Brain microvascular endothelial cell (primary cell): ENCODE measurements at regions not wholly inside any gene's neighbourhood (a gene's known extent, or its start where the extent isn't known, plus 50 kb on each side); places are given as distances from the start of the nearest gene placed in this dataset.
A peak's percentile ranks its signal among the peaks of the same experiment; 100 is the strongest.

Experiments used
- DNase-seq: peaks from one replicate; pipeline ENCODE4 v3.0.0-alpha.2; 2020
- H3K27ac ChIP-seq: fragments of 250-450 bp; sonication (Bioruptor Pico); 2 replicates; pipeline ENCODE4 v1.5.1; 2020; ENCODE audit warnings: mild to moderate bottlenecking, moderate library complexity
- H3K27me3 ChIP-seq: fragments of 250-450 bp; sonication (Bioruptor Pico); replicated peaks from 2 replicates; pipeline ENCODE4 v1.5.1; 2020; ENCODE audit warnings: mild to moderate bottlenecking
- H3K36me3 ChIP-seq: fragments of 250-450 bp; sonication (Bioruptor Pico); replicated peaks from 2 replicates; pipeline ENCODE4 v1.5.1; 2020; ENCODE audit warnings: mild to moderate bottlenecking
- H3K4me3 ChIP-seq: 2 replicates; pipeline ENCODE4 v1.5.1; 2011; ENCODE audit warnings: low read depth, mild to moderate bottlenecking, control low read depth, low read length, moderate library complexity
- in situ Hi-C: cut with HindIII; loops from 2 replicates; pipeline ENCODE4 v1.10.0; 2017; ENCODE audit warnings: low sequenced_read_pairs, low pct_ligation_motif_present
- TF ChIP-seq, protein P1 (sequence below): IDR thresholded peaks from 2 replicates; pipeline ENCODE4 v1.5.1; 2011; ENCODE audit warnings: low read depth, mild to moderate bottlenecking, moderate library complexity, low read length, control low read depth, inconsistent platforms; ENCODE audit errors: missing control alignments

DNA sequence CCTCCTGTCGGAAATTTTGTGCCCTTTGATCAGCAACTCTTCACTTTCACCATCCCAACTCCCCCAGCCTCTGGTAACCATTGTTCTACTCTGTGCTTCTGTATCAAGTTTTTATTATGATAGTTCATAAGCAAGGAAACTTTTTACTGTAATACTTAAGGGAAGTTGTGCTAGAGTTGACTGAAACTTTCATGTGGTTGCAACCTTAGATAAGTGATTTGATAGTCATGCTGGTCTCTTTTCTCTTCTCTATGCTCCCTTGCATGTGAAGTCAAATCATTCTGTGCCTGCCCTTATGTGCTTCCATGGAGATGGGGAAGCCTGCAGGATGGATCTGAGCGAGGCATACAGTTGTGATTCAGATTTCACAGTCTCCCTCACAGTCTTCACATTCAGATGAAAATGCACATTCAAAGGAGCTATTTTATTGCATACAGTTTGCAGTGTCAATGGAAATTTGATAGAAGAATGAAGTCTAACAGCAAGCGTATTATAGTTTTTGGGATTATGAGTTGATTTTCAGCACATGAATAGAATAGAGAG lies 1428.3 kb upstream of the TENM3 start:
- Histone ChIP-seq H3K27ac (no peak overlapping the region), H3K27me3 (no peaks in the 10 kb centered on the region), H3K4me3 (no peak overlapping the region), H3K36me3 (no peaks in the 10 kb centered on the region)
- TF ChIP-seq, protein P1, sequence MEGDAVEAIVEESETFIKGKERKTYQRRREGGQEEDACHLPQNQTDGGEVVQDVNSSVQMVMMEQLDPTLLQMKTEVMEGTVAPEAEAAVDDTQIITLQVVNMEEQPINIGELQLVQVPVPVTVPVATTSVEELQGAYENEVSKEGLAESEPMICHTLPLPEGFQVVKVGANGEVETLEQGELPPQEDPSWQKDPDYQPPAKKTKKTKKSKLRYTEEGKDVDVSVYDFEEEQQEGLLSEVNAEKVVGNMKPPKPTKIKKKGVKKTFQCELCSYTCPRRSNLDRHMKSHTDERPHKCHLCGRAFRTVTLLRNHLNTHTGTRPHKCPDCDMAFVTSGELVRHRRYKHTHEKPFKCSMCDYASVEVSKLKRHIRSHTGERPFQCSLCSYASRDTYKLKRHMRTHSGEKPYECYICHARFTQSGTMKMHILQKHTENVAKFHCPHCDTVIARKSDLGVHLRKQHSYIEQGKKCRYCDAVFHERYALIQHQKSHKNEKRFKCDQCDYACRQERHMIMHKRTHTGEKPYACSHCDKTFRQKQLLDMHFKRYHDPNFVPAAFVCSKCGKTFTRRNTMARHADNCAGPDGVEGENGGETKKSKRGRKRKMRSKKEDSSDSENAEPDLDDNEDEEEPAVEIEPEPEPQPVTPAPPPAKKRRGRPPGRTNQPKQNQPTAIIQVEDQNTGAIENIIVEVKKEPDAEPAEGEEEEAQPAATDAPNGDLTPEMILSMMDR: no peak
- in situ Hi-C loops: no loop called here
- no peak for DNase-seq

DNA sequence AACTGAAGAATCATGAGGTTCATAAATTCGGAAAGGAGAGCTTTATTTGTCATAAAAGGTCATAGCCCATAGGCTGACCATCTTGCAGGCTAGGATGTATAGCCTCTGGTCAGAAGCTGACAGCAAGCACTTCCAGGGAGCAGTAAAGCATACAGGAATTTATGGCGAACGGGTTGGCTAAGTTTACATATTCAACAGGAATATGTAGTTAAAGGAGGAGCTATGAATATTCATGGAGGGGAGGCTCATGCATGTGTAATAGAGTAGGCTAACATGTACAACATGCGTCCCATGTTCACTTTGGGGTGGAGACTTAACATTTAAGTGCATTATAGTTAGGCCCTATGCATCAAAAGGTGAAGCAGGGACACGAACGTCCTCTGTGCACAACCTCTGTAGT lies 1425.7 kb upstream of the TENM3 start:
- TF ChIP-seq, protein P1: no peak
- DNase-seq: no peak
- Histone ChIP-seq H3K27me3 (no peaks in the 10 kb centered on the region), H3K36me3 (no peaks in the 10 kb centered on the region), H3K27ac (no peak overlapping the region), H3K4me3 (no peak overlapping the region)
- in situ Hi-C loops: no loop called here

DNA sequence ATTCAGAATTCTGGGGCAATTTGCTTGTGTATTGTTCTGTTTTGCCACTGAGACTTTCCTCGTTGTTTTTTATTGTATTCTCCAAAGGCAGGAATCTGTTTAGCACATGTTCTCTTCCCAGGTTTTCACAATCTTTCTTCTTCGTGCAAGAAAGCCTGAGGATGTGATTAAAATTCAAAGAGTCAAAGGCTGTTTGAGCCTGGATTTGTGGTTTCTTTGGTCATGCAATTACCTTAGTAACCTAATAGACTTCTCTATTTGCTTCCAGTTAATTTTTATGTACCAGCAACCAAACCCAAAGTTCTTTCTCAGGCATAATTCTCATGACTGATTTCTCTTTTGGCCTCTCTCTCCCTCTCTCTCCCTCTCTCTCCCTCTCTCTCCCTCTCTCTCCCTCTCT lies 1420.1 kb upstream of the TENM3 start:
- Histone ChIP-seq H3K4me3 (no peak overlapping the region), H3K27me3 (no peaks in the 10 kb centered on the region), H3K27ac (no peak overlapping the region), H3K36me3 (no peaks in the 10 kb centered on the region)
- in situ Hi-C loops: no loop called here
- TF ChIP-seq, protein P1: no peak
- no peak for DNase-seq

DNA sequence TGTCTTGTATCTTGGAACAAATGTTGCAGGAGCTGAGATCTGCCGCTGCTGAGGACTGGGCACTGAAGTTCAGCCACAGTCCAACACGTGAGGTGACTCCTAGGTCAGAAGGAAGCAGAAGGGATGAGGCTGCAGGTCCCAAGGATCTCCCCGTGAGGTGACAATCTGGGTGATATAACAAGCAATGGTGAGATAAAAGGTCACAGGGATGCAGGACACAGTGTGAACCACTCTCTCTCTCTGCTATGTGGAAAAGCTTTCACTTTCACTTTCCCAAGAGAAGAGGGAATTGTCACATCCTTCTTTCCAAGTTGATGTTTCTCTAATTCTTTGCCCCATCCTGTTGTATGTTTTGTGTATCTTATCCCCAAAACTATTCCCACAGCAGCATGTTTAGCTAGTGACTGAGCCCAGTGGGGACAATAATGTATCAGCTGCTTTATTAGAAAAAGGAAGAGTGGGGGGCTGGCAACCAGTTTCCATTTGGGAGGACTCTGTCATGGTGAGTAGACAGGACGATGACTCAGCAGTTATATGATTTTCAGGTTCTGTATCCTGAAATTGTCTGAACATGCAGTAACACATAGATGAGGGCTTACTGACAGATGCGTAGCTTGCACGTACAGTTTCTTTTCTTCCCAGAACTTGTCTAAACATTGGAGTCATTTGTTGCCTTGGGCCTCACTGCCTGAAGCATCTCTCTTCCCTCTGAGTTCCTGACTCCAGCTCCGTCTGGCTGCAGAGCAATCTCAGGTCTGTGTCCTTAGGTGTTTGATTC lies 1415.8 kb upstream of the TENM3 start:
- Histone ChIP-seq H3K36me3 (no peaks in the 10 kb centered on the region), H3K27me3 (no peaks in the 10 kb centered on the region), H3K27ac (peak overlapping the region; percentile 38), H3K4me3 (peak overlapping the region; percentile 45)
- in situ Hi-C loops: no loop called here
- TF ChIP-seq, protein P1: no peak
- no peak for DNase-seq

DNA sequence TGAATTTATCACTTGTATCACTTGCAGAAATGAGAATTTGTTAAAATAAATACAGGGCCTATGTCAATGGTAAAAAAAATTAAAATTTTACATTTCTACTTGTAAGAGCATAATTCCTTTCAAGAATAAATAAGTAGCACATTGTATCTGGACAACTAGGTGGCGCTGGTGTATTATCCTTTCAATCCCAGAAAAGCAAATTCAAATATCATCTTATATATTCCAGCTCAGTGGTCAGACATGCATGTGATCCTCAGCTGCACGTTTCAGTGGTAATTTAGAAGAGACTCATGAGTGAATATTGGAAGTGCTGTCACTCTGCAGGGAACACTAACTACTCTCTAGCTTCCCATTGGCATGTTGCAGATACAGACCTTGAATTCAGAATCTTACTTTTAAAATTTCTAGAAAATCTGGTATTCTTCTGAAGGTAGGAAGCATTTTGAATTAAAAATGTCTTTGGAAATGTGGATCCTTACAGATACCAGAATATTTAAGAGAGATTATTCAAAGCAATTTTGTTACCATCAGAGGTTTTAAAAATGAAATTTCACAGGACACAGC lies 1414.7 kb upstream of the TENM3 start:
- in situ Hi-C loops: no loop called here
- H3K4me3 ChIP-seq: no peak overlapping the region
- TF ChIP-seq, protein P1: peak; percentile 59
- H3K27me3 ChIP-seq: no peaks in the 10 kb centered on the region
- H3K36me3 ChIP-seq: no peaks in the 10 kb centered on the region
- DNase-seq: peak; percentile 76
- H3K27ac ChIP-seq: no peak overlapping the region

DNA sequence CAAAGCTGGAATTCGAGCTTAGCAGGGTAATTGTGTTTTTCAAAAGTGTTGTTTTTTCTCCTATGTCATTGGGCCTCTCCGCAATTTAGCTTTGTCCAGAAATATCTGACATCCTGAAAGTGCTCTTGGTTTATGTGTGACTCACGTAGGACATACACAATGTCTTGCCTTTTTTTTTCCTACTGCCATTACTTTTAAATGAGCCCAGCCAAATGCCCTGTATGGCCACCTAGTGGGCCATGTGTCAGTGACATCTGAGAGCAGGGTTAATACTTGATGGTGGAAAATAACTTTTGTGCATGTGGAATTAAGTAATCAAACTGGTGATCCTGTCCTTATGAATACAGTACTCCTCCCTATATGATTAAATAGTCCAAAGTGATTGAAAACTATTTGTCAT lies 1411.1 kb upstream of the TENM3 start:
- no peak for DNase-seq
- in situ Hi-C loops: no loop called here

More for the DNA sequence above, 1411.1 kb upstream of the TENM3 start:
- Histone ChIP-seq H3K36me3 (no peaks in the 10 kb centered on the region), H3K27me3 (no peaks in the 10 kb centered on the region), H3K4me3 (no peak overlapping the region), H3K27ac (no peak overlapping the region)
- TF ChIP-seq, protein P1: peak; percentile 54
